H7 (cell line): ENCODE measurements at regions not wholly inside any gene's neighbourhood (a gene's known extent, or its start where the extent isn't known, plus 50 kb on each side); places are given as distances from the start of the nearest gene placed in this dataset.

ENCODE experiments used
- DNase-seq: peaks from one replicate; pipeline ENCODE4 v3.0.0; 2012
- H3K27me3 ChIP-seq: 2 replicates; pipeline ENCODE4 v1.6.0; 2011; ENCODE audit warnings: mild to moderate bottlenecking, low read length; ENCODE audit not compliant: control insufficient read depth, insufficient read depth
- H3K36me3 ChIP-seq: replicated peaks from 2 replicates; pipeline ENCODE4 v1.5.1; 2011; ENCODE audit warnings: low read length; ENCODE audit not compliant: control insufficient read depth, insufficient read depth
- H3K4me3 ChIP-seq: 2 replicates; pipeline ENCODE4 v1.5.1; 2011; ENCODE audit warnings: low read depth, mild to moderate bottlenecking, control low read depth, low read length, moderate library complexity; ENCODE audit not compliant: insufficient read depth

- DNase-seq = no peak
- Histone ChIP-seq H3K36me3 (no peaks in the 10 kb centered on the region), H3K27me3 (no peaks in the 10 kb centered on the region), H3K4me3 (no peak overlapping the region)
These were observed 77.4 kb upstream of the SLCO3A1 start for GRCh38 chr15:91776104-91776503.

- DNase-seq = no peak
These were observed 73.5 kb upstream of the SLCO3A1 start for GRCh38 chr15:91779960-91780359.

GRCh38 chr15:91780387-91780786 is 73.1 kb upstream of the SLCO3A1 start:
- no peak for DNase-seq
- Histone ChIP-seq H3K4me3 (no peak overlapping the region), H3K27me3 (no peaks in the 10 kb centered on the region), H3K36me3 (no peaks in the 10 kb centered on the region)

More at GRCh38 chr15:91779960-91780359, 73.5 kb upstream of the SLCO3A1 start:
- no peaks in the 10 kb centered on the region for H3K36me3 ChIP-seq
- H3K4me3 ChIP-seq = no peak overlapping the region
- H3K27me3 ChIP-seq = no peaks in the 10 kb centered on the region

- H3K4me3 ChIP-seq = no peak overlapping the region
- H3K36me3 ChIP-seq = no peaks in the 10 kb centered on the region
- H3K27me3 ChIP-seq = no peaks in the 10 kb centered on the region
- no peak for DNase-seq
These were observed 71.3 kb upstream of the SLCO3A1 start for GRCh38 chr15:91782221-91782620.

GRCh38 chr15:91783008-91783407 is 70.5 kb upstream of the SLCO3A1 start:
- Histone ChIP-seq H3K27me3 (no peaks in the 10 kb centered on the region), H3K4me3 (no peak overlapping the region), H3K36me3 (no peaks in the 10 kb centered on the region)
- DNase-seq = no peak

GRCh38 chr15:91783451-91783850 is 70.1 kb upstream of the SLCO3A1 start:
- no peaks in the 10 kb centered on the region for H3K36me3 ChIP-seq
- H3K4me3 ChIP-seq = no peak overlapping the region
- no peak for DNase-seq
- no peaks in the 10 kb centered on the region for H3K27me3 ChIP-seq

- no peaks in the 10 kb centered on the region for H3K27me3 ChIP-seq
- no peak for DNase-seq
- no peaks in the 10 kb centered on the region for H3K36me3 ChIP-seq
- no peak overlapping the region for H3K4me3 ChIP-seq
These were observed 68.4 kb upstream of the SLCO3A1 start for GRCh38 chr15:91784973-91785709.

GRCh38 chr15:91787198-91787597 is 66.3 kb upstream of the SLCO3A1 start:
- DNase-seq = no peak
- Histone ChIP-seq H3K36me3 (no peaks in the 10 kb centered on the region), H3K27me3 (no peaks in the 10 kb centered on the region), H3K4me3 (no peak overlapping the region)

- Histone ChIP-seq H3K36me3 (no peaks in the 10 kb centered on the region), H3K27me3 (no peaks in the 10 kb centered on the region), H3K4me3 (no peak overlapping the region)
- DNase-seq = no peak
These were observed 64.4 kb upstream of the SLCO3A1 start for GRCh38 chr15:91789136-91789535.

- no peaks in the 10 kb centered on the region for H3K27me3 ChIP-seq
- no peak overlapping the region for H3K4me3 ChIP-seq
- DNase-seq = no peak
- H3K36me3 ChIP-seq = no peaks in the 10 kb centered on the region
These were observed 62.7 kb upstream of the SLCO3A1 start for GRCh38 chr15:91790836-91791235.

GRCh38 chr15:91793771-91794170 is 59.7 kb upstream of the SLCO3A1 start:
- Histone ChIP-seq H3K36me3 (no peaks in the 10 kb centered on the region), H3K27me3 (no peaks in the 10 kb centered on the region), H3K4me3 (no peak overlapping the region)
- no peak for DNase-seq

GRCh38 chr15:91795235-91795634 is 58.3 kb upstream of the SLCO3A1 start:
- no peak for DNase-seq
- H3K36me3 ChIP-seq = no peaks in the 10 kb centered on the region
- no peak overlapping the region for H3K4me3 ChIP-seq
- no peaks in the 10 kb centered on the region for H3K27me3 ChIP-seq

- Histone ChIP-seq H3K36me3 (no peaks in the 10 kb centered on the region), H3K27me3 (no peaks in the 10 kb centered on the region), H3K4me3 (no peak overlapping the region)
- DNase-seq = no peak
These were observed 51.5 kb upstream of the SLCO3A1 start for GRCh38 chr15:91801836-91802534.

GRCh38 chr15:91803260-91803659 is 50.2 kb upstream of the SLCO3A1 start:
- no peak for DNase-seq
- H3K27me3 ChIP-seq = no peaks in the 10 kb centered on the region
- H3K4me3 ChIP-seq = no peak overlapping the region
- H3K36me3 ChIP-seq = no peaks in the 10 kb centered on the region
